Tongue (tissue), 1 donor: ENCODE measurements at regions not wholly inside any gene's neighbourhood (a gene's known extent, or its start where the extent isn't known, plus 50 kb on each side); places are given as distances from the start of the nearest gene placed in this dataset.
A peak's percentile ranks its signal among the peaks of the same experiment; 100 is the strongest.

ENCODE experiments used
- DNase-seq: peaks from one replicate; pipeline ENCODE4 v3.0.0-alpha.2; 2015

- DNase-seq, result no peak
These were observed 53.5 kb downstream of the ZNF608 start for GRCh38 chr5:124692950-124693349.

- DNase-seq, result peak; percentile 44
These were observed 54.1 kb downstream of the ZNF608 start for GRCh38 chr5:124692324-124692723.

GRCh38 chr5:124689653-124690052 is 56.8 kb downstream of the ZNF608 start:
- DNase-seq, result no peak

GRCh38 chr5:124686239-124687004 is 60.0 kb downstream of the ZNF608 start:
- no peak for DNase-seq

GRCh38 chr5:124685404-124685930 is 61.0 kb downstream of the ZNF608 start:
- no peak for DNase-seq

GRCh38 chr5:124683917-124684555 is 62.4 kb downstream of the ZNF608 start:
- peak; percentile 41 for DNase-seq

- no peak for DNase-seq
These were observed 66.8 kb downstream of the ZNF608 start for GRCh38 chr5:124679578-124680199.

GRCh38 chr5:124678922-124679519 is 67.4 kb downstream of the ZNF608 start:
- no peak for DNase-seq

- no peak for DNase-seq
These were observed 68.0 kb downstream of the ZNF608 start for GRCh38 chr5:124678468-124678867.

- DNase-seq, result peak; percentile 94
These were observed 68.8 kb downstream of the ZNF608 start for GRCh38 chr5:124677374-124678351.

GRCh38 chr5:124675931-124676846 is 70.2 kb downstream of the ZNF608 start:
- DNase-seq, result peak; percentile 89

- DNase-seq, result no peak
These were observed 75.2 kb downstream of the ZNF608 start for GRCh38 chr5:124671193-124671592.

- no peak for DNase-seq
These were observed 75.7 kb downstream of the ZNF608 start for GRCh38 chr5:124670722-124671184.

GRCh38 chr5:124669956-124670721 is 76.3 kb downstream of the ZNF608 start:
- DNase-seq, result peak; percentile 50

GRCh38 chr5:124669300-124669648 is 77.2 kb downstream of the ZNF608 start:
- DNase-seq, result no peak

GRCh38 chr5:124668353-124669299 is 77.8 kb downstream of the ZNF608 start:
- DNase-seq, result no peak

- DNase-seq, result no peak
These were observed 80.8 kb downstream of the ZNF608 start for GRCh38 chr5:124665625-124666024.

GRCh38 chr5:124665035-124665434 is 81.4 kb downstream of the ZNF608 start:
- no peak for DNase-seq
